Left colon (tissue), 2 donors: ENCODE measurements at regions not wholly inside any gene's neighbourhood (a gene's known extent, or its start where the extent isn't known, plus 50 kb on each side); places are given as distances from the start of the nearest gene placed in this dataset.

Experiments
- ATAC-seq: fragments of 200-7000 bp; cut with Tn5 transposase; one replicate; pipeline ENCODE4 v1.9.1; 2020; ENCODE audit warnings: mild to moderate bottlenecking, moderate library complexity
- DNase-seq, 2 donors: peaks; one replicate each; pipeline ENCODE4 v3.0.0-alpha.2; 2020
- intact Hi-C, 2 donors: fragments of 100-400 bp; cut with DNase I in 1 of 2; cut with micrococcal nuclease in 1 of 2; formaldehyde crosslinking; loops; one replicate each; pipeline versions ENCODE4 v1.11.2 to v1.14.0; 2022; cut with DNase I, micrococcal nuclease
- donor health status: DM: no; HTN: no; CAD: no.
- donor health status: DM: yes; HTN: yes; CAD: no.

DNA sequence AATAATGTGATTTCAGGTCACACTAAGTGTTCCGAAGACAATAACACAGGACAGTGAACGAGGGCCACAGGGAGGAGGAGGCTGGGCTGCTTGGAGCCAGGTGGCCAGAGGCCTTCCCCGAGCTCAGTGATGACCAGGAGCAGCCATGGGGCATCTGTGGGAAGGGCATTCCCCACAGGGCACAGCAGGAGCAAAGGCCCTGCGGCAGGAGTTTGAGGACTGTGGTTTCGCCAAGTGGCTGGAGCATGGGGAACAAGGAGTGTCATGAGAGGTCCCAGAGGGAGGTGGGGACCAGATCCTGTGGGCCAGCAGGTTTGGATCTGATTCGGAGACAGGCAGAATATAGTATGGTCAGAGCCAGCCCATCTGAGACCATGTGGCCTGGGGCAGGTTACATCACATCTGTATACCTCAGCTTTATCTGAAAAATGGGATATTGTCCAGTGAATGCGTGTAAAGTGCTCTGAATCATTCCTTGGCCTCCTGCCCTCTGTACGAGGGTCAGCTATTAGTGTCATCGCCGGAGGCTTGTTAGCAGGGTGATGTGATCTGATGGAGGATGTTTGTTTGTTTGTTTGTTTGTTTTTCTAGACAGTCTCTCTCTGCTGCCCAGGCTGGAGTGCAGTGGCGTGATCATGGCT is 176.8 kb downstream of the KATNIP start:
- DNase-seq (no peak), ATAC-seq (no peak)
- intact Hi-C loops: no loop called here

DNA sequence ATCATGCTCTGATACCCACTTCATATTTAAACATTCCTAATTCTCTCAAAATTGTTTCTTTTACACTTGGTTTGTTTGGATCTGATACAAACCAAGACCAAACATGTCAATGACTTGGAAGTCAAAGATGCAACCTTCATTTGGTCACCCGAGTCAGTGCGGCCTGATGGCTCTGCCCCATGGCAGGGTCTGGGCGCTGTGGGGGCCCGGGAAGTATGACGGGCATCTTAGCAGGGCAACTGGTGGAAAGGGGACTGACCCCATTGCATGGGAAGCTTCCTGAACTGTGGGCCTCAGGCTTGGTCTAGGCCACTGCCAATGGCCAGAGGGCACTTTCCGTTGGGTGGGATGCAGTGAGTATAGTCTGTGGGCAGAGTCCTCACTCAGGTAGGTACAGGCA is 178.0 kb downstream of the KATNIP start:
- DNase-seq (no peak), ATAC-seq (no peak)
- intact Hi-C loops: no loop called here

DNA sequence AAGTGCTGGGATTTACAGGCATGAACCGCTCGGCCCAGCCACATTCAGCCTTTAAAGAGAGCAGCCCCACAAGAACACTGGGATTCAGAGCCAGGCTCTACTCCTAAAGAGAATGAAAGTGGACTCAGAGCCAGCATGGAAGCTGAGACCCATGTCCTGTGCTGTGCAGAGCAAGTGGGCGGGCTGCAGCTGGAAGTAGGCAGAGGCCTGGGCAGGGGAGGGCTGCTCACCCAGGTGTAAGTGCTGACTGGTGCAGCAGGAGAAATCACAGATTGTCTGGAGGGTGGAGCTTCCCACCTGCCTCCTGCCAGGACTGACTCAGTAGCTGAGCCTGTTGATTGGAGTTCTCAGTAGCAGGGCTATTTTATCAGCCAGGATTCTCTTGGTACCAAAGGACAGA is 178.7 kb downstream of the KATNIP start:
- DNase-seq: no peak
- ATAC-seq: no peak
- intact Hi-C loops: no loop called here

DNA sequence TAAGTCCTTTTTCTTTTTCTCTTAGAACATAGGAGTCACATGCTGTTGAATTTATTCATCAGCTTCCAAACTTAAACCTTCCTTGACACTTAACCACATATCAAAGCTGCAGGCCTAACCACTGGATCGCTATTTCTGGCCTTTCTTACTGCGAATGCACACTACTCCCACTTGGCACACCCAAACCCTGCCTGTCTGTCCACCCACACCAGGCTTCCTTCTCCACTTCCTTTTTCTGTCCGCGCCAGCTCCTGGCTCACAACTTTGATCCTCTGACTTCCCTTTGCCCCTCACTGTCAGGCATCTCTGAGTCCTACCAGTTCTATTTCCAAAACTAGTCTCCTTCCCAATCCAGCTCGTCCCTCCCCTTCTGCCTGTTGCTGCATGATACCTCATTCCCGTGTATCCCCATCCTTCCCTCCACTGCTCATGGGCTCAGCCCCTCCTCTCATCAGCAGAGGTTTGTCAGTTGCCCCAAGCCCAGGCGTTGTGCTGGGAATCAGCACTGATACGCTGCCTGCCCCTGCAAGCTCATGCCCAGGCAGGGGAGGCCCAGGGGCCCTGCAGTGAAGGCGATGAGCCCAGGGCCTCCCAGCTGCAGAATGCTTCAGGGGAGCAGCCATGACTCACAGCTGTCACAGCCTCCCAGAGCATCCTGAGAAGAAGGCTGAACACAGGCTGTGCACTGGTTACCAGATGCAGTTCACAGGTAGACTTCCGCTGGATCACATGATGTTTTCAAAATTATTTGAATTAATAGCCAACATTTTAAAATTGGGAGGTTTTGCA is 179.8 kb downstream of the KATNIP start:
- intact Hi-C loops: no loop called here
- DNase-seq (no peak), ATAC-seq (peak; percentile 19)

DNA sequence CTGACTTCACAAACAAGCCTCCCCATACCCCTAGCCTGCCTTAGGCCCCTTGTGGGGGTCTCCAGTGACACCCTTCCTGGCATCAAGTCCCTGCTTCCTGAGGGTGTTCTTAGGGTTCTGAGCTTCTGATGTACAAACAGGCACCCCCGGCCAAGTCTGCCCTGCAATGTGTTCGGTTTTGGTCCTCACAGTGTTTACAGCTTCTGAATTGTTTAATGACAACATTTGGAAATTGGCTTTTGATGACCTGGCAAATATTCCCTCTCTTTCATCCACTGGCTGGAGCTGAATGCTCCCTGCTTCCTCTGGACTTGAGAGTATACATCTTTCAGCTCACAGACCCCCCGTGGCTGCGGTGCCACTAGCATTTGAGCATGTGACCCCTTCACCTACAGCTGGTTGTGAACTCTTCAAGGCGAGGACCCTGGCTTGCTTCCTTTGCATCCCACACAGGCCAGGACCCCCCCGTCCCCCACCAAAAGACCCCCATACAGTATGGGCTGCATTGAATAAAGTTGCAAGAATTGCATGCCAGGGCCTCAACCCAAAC is 180.8 kb downstream of the KATNIP start:
- no peak for ATAC-seq
- no peak for DNase-seq
- intact Hi-C loops: no loop called here

DNA sequence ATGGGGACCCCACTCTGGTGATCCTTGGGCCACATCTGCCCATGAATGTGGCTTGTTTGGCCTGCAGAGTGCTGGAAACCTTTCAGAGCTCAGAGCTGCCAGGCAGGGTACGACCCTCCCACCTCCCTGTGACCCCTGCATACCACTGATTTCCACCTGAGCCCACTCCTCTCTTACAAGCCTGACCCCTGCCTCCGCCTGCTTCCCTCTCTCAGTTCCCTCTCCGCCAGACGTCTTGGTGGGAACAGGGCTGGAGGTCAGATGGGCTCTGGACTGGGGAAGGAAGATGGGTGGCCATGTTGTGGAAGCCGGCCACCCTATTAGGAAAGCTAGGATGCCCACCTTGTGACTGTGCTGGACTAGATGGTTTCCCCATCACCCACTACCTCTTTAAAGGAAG is 185.1 kb downstream of the KATNIP start:
- intact Hi-C loops: no loop called here

DNA sequence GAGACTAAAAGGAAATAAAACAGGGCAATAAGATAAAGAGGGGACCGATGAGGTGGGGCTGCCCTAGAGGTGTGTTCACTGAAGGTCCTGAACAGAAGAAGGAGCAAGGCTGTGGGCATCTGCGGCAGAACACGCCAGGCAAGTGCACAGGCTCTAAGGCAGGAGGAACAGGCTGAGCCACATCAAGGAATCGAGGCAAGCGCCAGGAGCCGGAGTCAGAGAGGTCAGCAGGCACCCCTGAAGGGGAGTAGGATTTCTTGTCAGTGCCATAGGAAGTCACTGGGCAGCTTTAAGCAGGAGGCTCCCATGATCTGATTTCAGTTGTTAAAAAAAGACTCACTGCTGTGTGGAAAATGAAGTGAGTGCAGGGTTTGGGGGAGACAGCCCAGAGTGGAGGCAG is 186.5 kb downstream of the KATNIP start:
- no peak for ATAC-seq
- DNase-seq: no peak

More for the DNA sequence above, 185.1 kb downstream of the KATNIP start:
- DNase-seq (no peak), ATAC-seq (no peak)

DNA sequence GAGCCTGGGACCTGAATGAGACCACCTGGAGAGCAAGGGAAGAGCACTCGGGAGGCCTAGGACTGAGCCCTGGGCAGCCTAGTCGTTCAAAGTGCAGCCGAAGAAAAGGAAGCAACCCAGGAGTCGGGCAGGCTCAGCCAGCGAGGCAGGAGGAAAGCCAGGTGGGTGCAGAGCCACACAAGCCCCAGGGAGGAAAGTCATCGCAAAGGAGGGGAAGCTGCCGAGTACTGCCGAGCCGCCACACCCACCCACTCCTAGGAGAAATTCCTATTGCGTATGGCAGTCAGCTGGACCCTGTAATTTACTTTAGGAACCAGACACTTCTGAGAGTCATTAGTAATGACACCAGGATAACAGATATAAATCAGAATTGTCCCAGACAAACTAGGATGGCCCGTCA is 187.6 kb downstream of the KATNIP start:
- no peak for ATAC-seq
- intact Hi-C loops: no loop called here
- DNase-seq: no peak

More for the DNA sequence above, 186.5 kb downstream of the KATNIP start:
- intact Hi-C loops: no loop called here
